ENCODE measurements at regions not wholly inside any gene's neighbourhood (a gene's known extent, or its start where the extent isn't known, plus 50 kb on each side); places are given as distances from the start of the nearest gene placed in this dataset.
"Not testable (repeated sequence)": the region's sequence is repeated elsewhere in the genome, so short reads cannot be mapped to it uniquely, and the experiment has no call there.

DNA sequence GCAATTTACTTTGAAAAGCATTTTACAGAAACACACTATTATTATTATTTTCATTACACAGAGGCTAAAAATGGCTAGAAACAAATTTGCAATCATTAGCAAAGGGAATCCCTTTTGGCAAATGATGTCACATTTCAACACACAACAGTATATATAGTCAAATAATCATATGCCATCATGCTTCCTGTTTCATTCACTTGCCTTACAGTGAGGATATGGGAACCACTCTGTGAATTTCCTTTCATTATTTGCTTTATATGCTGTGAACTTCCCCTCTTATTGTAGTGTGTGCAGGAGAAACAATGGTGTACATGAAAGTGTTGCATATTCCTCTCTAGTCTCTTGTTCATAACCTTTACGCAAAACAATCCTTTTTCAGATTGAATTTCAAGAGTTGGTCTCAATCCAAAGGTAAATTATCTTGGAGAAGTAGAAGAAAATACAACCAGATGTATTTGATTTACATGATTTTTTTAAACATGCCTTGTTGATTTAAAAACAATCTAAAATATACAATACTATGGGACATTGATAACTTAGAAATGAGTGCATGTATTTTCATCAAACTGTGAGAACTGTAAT lies 657.3 kb downstream of the EFNB2 start:
- H3K9me3 Mint-ChIP-seq: no peaks in the 10 kb centered on the region
- DNase-seq (ENCODE audit: low spot score in 2 of 2) (no peak), ATAC-seq (no peak)
- no peaks in the 10 kb centered on the region for H3K36me3 Mint-ChIP-seq
- H3K27ac Mint-ChIP-seq: no peak overlapping the region

GRCh38 chr13:105874814-105875213 lies 660.6 kb downstream of the EFNB2 start:
- ATAC-seq: no peak
- peaks cover 0 to 4% of the 10 kb centered on the region in 2 donors for H3K9me3 Mint-ChIP-seq
- DNase-seq (ENCODE audit: low spot score in 2 of 2): no peak

GRCh38 chr13:105871768-105872167 lies 663.7 kb downstream of the EFNB2 start:
- ATAC-seq (no peak), DNase-seq (ENCODE audit: low spot score in 2 of 2) (no peak)
- no peaks in the 10 kb centered on the region for H3K36me3 Mint-ChIP-seq
- H3K27ac Mint-ChIP-seq: no peak overlapping the region
- H3K9me3 Mint-ChIP-seq: peaks cover 0 to 4% of the 10 kb centered on the region in 2 donors

More at GRCh38 chr13:105874814-105875213, 660.6 kb downstream of the EFNB2 start:
- Mint-ChIP-seq H3K36me3 (no peaks in the 10 kb centered on the region), H3K27ac (no peak overlapping the region)

DNA sequence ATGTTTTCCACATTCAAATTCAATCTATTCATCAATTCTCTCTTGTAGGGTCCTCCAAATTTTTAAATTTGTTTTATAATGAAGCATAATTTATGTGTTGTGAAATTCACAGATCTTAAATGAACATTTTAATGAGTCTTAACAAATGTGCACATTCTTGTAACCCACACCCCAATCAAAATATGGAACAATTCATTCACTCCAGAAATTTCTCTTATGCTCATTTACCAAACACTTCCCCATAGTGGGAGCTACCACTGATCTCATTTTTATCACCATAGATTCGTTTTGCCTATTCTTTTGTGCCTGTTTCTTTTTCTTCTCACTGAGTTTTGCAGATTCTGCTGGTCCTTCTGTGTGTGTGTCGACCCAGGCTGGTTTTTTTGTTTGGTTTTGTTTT lies 664.1 kb downstream of the EFNB2 start:
- ATAC-seq (no peak), DNase-seq (ENCODE audit: low spot score in 2 of 2) (no peak)
- Mint-ChIP-seq H3K9me3 (peaks cover 0 to 4% of the 10 kb centered on the region in 2 donors), H3K27ac (no peak overlapping the region), H3K36me3 (no peaks in the 10 kb centered on the region)

DNA sequence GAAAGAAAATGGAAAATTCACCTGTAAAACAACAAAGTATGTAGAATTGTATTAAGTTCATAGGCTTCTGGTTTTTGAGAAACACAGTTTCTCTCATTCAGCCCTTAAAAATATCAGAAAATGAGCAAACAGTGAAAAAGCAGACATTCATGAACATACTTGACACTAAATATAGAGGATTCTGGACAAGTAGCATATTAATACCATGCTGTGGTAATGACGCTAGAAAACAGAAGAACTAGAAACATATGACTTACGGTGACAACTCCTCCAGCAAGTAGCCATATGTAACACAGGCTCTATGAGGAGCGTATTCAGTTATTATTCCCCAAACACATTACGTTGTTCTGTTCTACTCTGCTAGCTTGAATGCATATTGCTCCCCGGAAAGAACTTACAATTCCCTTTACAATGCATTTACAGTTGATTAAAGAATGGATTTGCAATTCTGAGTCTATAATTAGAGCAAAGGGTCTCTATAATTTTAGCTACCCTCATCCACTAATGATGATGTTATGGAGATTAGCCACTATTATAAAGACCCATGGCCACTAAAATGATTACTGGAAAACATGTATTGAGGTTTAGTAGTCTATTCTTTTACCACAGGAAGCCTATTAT lies 672.1 kb downstream of the EFNB2 start:
- ATAC-seq: no peak
- no peaks in the 10 kb centered on the region for H3K36me3 Mint-ChIP-seq
- H3K27ac Mint-ChIP-seq: no peak overlapping the region
- peaks cover 0 to 4% of the 10 kb centered on the region in 2 donors for H3K9me3 Mint-ChIP-seq
- DNase-seq (ENCODE audit: low spot score in 2 of 2): no peak

GRCh38 chr13:105848494-105848893 lies 687.0 kb downstream of the EFNB2 start:
- ATAC-seq (no peak), DNase-seq (ENCODE audit: low spot score in 2 of 2) (no peak)
- Mint-ChIP-seq H3K36me3 (no peaks in the 10 kb centered on the region), H3K27ac (no peak overlapping the region), H3K9me3 (no peaks in the 10 kb centered on the region)

- Mint-ChIP-seq H3K27ac (no peak overlapping the region), H3K36me3 (no peaks in the 10 kb centered on the region), H3K9me3 (no peaks in the 10 kb centered on the region)
- ATAC-seq (no peak), DNase-seq (ENCODE audit: low spot score in 2 of 2) (no peak)
These were observed 687.8 kb downstream of the EFNB2 start for GRCh38 chr13:105847527-105848291.

DNA sequence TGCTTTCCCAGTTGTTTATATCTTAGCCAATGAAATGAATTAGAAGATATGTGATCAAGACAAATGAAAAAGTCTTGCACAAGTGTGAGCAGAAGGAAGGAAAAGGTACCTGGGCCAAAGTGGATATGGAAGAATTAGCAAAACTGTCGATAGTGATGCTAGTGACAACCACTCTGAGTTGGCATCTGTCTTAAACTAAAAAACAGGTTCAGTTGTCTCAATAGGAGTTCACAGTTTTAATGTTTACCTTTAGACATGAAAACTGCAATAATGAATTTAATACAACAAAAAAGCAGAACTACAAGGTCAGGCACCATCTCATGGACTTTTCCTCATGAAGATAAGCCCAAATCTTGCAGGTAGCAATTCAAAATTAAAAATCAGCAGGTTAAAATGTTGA lies 688.5 kb downstream of the EFNB2 start:
- H3K36me3 Mint-ChIP-seq: no peaks in the 10 kb centered on the region
- H3K9me3 Mint-ChIP-seq: no peaks in the 10 kb centered on the region
- no peak for ATAC-seq
- no peak for DNase-seq (ENCODE audit: low spot score in 2 of 2)
- H3K27ac Mint-ChIP-seq: no peak overlapping the region

GRCh38 chr13:105841286-105841685 lies 694.2 kb downstream of the EFNB2 start:
- DNase-seq (ENCODE audit: low spot score in 2 of 2): no peak
- no peak overlapping the region for H3K27ac Mint-ChIP-seq
- H3K36me3 Mint-ChIP-seq: no peaks in the 10 kb centered on the region
- ATAC-seq: no peak
- peaks cover 0 to 4% of the 10 kb centered on the region in 2 donors for H3K9me3 Mint-ChIP-seq

- no peak for DNase-seq (ENCODE audit: low spot score in 2 of 2)
- Mint-ChIP-seq H3K27ac (no peak overlapping the region), H3K36me3 (no peaks in the 10 kb centered on the region), H3K9me3 (peaks cover 0 to 4% of the 10 kb centered on the region in 2 donors)
- ATAC-seq: no peak
These were observed 697.2 kb downstream of the EFNB2 start for GRCh38 chr13:105838231-105838630.

DNA sequence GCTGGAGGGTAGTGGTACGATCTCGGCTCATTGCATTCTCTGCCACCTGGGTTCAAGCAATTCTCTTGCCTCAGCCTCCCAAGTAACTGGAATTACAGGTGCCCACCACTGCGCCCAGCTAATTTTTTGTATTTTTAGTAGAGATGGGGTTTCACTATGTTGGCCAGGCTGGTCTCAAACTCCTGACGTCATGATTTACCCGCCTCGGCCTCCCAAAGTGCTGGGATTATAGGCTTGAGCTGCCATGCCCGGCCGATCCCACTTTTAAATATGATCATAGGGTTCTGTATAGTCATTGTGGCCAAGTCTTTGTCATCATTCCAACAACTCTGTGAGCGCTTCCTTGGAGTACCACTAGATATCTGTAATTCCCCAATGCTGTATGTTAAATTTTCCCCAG lies 698.2 kb downstream of the EFNB2 start:
- not testable (repeated sequence) for H3K27ac Mint-ChIP-seq; H3K36me3 Mint-ChIP-seq; DNase-seq (ENCODE audit: low spot score in 2 of 2); ATAC-seq; H3K9me3 Mint-ChIP-seq

- H3K36me3 Mint-ChIP-seq: no peaks in the 10 kb centered on the region
- H3K27ac Mint-ChIP-seq: no peak overlapping the region
- DNase-seq (ENCODE audit: low spot score in 2 of 2) (no peak), ATAC-seq (no peak)
- H3K9me3 Mint-ChIP-seq: peaks cover 14 to 19% of the 10 kb centered on the region in 2 donors
These were observed 704.6 kb downstream of the EFNB2 start for GRCh38 chr13:105830821-105831220.

GRCh38 chr13:105827111-105827809 lies 708.2 kb downstream of the EFNB2 start:
- no peak for DNase-seq (ENCODE audit: low spot score in 2 of 2)
- no peak overlapping the region for H3K27ac Mint-ChIP-seq
- peaks cover 14 to 19% of the 10 kb centered on the region in 2 donors for H3K9me3 Mint-ChIP-seq
- H3K36me3 Mint-ChIP-seq: no peaks in the 10 kb centered on the region
- no peak for ATAC-seq

DNA sequence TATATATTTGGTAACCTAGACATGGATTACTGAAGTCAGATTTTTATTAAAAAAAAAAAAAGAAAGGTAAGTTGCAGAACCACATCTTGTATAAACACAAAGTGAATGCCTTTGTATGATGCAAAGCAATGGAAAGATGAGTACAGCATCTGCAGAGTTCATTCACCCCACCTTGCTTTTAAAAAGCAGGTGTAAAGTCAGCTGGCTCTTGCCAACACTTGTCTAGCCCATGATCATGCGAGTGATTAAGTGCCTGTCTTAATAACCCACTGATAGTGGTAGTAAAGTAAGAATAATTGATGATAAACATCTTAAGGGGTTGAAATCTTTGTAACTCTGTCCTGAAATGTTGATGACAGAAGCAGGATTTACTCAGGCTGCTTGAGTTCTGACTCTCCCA lies 710.4 kb downstream of the EFNB2 start:
- no peak overlapping the region for H3K27ac Mint-ChIP-seq
- ATAC-seq (no peak), DNase-seq (ENCODE audit: low spot score in 2 of 2) (no peak)
- no peaks in the 10 kb centered on the region for H3K36me3 Mint-ChIP-seq
- H3K9me3 Mint-ChIP-seq: peaks cover 9 to 13% of the 10 kb centered on the region in 2 donors

DNA sequence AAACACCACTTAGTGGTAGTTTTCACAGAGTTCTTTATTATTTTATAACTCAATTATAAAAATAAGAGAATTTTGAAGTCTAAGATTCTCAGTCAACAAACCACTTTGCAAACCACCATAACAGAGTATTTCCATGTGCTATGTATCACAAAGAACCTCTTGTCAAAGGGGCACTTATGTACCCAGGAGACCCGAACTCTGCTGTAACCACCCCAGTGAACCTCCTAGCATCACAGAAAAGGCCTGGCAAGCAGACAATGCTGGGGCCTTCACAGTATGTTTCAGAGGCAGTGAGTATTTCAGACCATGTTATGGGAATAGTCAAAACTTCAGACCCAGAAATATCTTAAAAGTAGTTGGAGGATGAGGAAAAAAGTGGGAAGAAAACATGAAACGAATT lies 714.1 kb downstream of the EFNB2 start:
- DNase-seq (ENCODE audit: low spot score in 2 of 2) (no peak), ATAC-seq (no peak)
- no peaks in the 10 kb centered on the region for H3K9me3 Mint-ChIP-seq
- no peaks in the 10 kb centered on the region for H3K36me3 Mint-ChIP-seq
- H3K27ac Mint-ChIP-seq: no peak overlapping the region

- no peaks in the 10 kb centered on the region for H3K36me3 Mint-ChIP-seq
- H3K9me3 Mint-ChIP-seq: no peaks in the 10 kb centered on the region
- no peak for DNase-seq (ENCODE audit: low spot score in 2 of 2)
- no peak for ATAC-seq
- H3K27ac Mint-ChIP-seq: no peak overlapping the region
These were observed 715.0 kb downstream of the EFNB2 start for GRCh38 chr13:105820415-105820814.

DNA sequence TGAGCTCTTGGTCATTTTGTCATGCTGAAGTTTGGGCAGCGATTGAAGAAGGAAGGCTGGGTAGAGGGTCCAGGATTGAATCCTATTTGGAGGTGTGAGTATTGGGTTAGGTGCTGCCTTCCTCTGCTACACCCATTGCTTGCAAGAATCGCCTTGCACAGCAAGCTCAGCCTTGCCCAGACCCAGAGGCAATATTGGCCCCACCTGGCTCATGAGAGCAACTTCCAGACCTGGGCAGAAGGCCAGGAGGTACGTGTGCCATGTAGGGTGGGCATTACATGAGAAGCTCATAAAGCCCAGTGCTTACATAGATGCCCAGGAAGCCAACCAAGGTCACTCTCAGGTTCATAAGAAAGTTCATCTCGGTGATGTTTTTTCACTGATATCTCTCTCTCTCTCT lies 718.0 kb downstream of the EFNB2 start:
- no peaks in the 10 kb centered on the region for H3K9me3 Mint-ChIP-seq

More for the DNA sequence above, 718.0 kb downstream of the EFNB2 start:
- ATAC-seq: no peak
- Mint-ChIP-seq H3K27ac (no peak overlapping the region), H3K36me3 (no peaks in the 10 kb centered on the region)
- DNase-seq (ENCODE audit: low spot score in 2 of 2): no peak

Measured in activated naive CD4-positive, alpha-beta T cell treated with anti-CD3 and anti-CD28 coated beads, Interleukin-2, amount 50 U/mL, for 72 hours (primary cell).